MM.1S (cell line): ENCODE measurements at regions not wholly inside any gene's neighbourhood (a gene's known extent, or its start where the extent isn't known, plus 50 kb on each side); places are given as distances from the start of the nearest gene placed in this dataset.

Source experiments
- DNase-seq: peaks from one replicate; pipeline ENCODE4 v3.0.0-alpha.2; 2015
- H2AFZ ChIP-seq: fragments of 300-600 bp; sonication (generic); 2 replicates; pipeline ENCODE4 v1.6.0; 2016; ENCODE audit warnings: antibody characterized with exemption, low read length
- H3F3A ChIP-seq: fragments of 300-600 bp; sonication (generic); 2 replicates; pipeline ENCODE4 v1.6.1; 2016; ENCODE audit warnings: mild to moderate bottlenecking, antibody characterized with exemption, low read length, moderate library complexity, mixed read lengths; ENCODE audit not compliant: insufficient read depth
- H3K27ac ChIP-seq: fragments of 300-600 bp; sonication (generic); 2 replicates; pipeline ENCODE4 v1.5.1; 2016; ENCODE audit warnings: mild to moderate bottlenecking, low read length
- H3K27me3 ChIP-seq: fragments of 300-600 bp; sonication (generic); replicated peaks from 2 replicates; pipeline ENCODE4 v1.6.0; 2016; ENCODE audit warnings: low read length; ENCODE audit not compliant: insufficient read depth
- H3K36me3 ChIP-seq: fragments of 300-600 bp; sonication (generic); replicated peaks from 2 replicates; pipeline ENCODE4 v1.6.1; 2016; ENCODE audit warnings: mild to moderate bottlenecking, low read length, mixed read lengths; ENCODE audit not compliant: insufficient read depth
- H3K4me1 ChIP-seq: fragments of 300-600 bp; sonication (generic); 2 replicates; pipeline ENCODE4 v1.6.1; 2016; ENCODE audit warnings: low read length, mixed read lengths
- H3K4me2 ChIP-seq: fragments of 300-600 bp; sonication (generic); 2 replicates; pipeline ENCODE4 v1.6.0; 2016; ENCODE audit warnings: low read depth, low read length
- H3K4me3 ChIP-seq: fragments of 300-600 bp; sonication (generic); 2 replicates; pipeline ENCODE4 v1.5.1; 2016; ENCODE audit warnings: low read length, mixed read lengths
- H3K79me2 ChIP-seq: fragments of 300-600 bp; sonication (generic); 2 replicates; pipeline ENCODE4 v1.6.1; 2016; ENCODE audit warnings: mixed run types, low read length, mixed read lengths
- H3K9ac ChIP-seq: fragments of 300-600 bp; sonication (generic); 2 replicates; pipeline ENCODE4 v1.6.1; 2016; ENCODE audit warnings: low read length, mixed read lengths
- H3K9me2 ChIP-seq: fragments of 300-600 bp; sonication (generic); replicated peaks from 2 replicates; pipeline ENCODE4 v1.6.1; 2016; ENCODE audit warnings: mild to moderate bottlenecking, low read length, mixed read lengths; ENCODE audit not compliant: insufficient read depth
- H3K9me3 ChIP-seq: fragments of 300-600 bp; sonication (generic); replicated peaks from 2 replicates; pipeline ENCODE4 v1.6.1; 2016; ENCODE audit warnings: mild to moderate bottlenecking, low read length, mixed read lengths; ENCODE audit not compliant: insufficient read depth
- H4K20me1 ChIP-seq: fragments of 300-600 bp; sonication (generic); 2 replicates; pipeline ENCODE4 v1.6.1; 2016; ENCODE audit warnings: mild to moderate bottlenecking, low read length, moderate library complexity, mixed read lengths; ENCODE audit not compliant: insufficient read depth
- CTCF ChIP-seq: fragments of 300-600 bp; sonication (generic); IDR thresholded peaks from 2 replicates; pipeline ENCODE4 v1.5.1; 2016; ENCODE audit warnings: antibody characterized with exemption, low read length, mixed read lengths
- EZH2 ChIP-seq: fragments of 300-600 bp; sonication (generic); optimal IDR thresholded peaks from 2 replicates; pipeline ENCODE3; 2017; ENCODE audit warnings: low read depth, mild to moderate bottlenecking, antibody characterized with exemption, low read length, mixed read lengths
- EZH2phosphoT487 ChIP-seq: fragments of 300-600 bp; sonication (generic); IDR thresholded peaks from 2 replicates; pipeline ENCODE4 v1.6.1; 2018; ENCODE audit warnings: antibody characterized with exemption, low read length

GRCh38 chr9:94175669-94176068 lies 83.4 kb upstream of the ZNF169 start:
- no peak overlapping the region for H3K4me3 ChIP-seq
- no peak for DNase-seq
- no peak overlapping the region for H3K9ac ChIP-seq
- H3K27ac ChIP-seq, result no peak overlapping the region
- peaks cover 19% of the 10 kb centered on the region for H3F3A ChIP-seq
- H3K9me3 ChIP-seq, result no peaks in the 10 kb centered on the region
- TF ChIP-seq EZH2 (no peak), EZH2phosphoT487 (no peak), CTCF (no peak)
- H2AFZ ChIP-seq, result no peak overlapping the region
- H3K79me2 ChIP-seq, result peaks cover 72% of the 10 kb centered on the region
- no peak overlapping the region for H3K4me2 ChIP-seq
- H3K9me2 ChIP-seq, result no peaks in the 10 kb centered on the region
- H4K20me1 ChIP-seq, result peaks cover 57% of the 10 kb centered on the region
- 0 out of 2 replicates have a peak, but pooled peaks cover 3% of the 10 kb centered on the region for H3K4me1 ChIP-seq
- H3K36me3 ChIP-seq, result peaks cover 15% of the 10 kb centered on the region
- H3K27me3 ChIP-seq, result no peaks in the 10 kb centered on the region

- Histone ChIP-seq H3K4me1 (no peaks in the 10 kb centered on the region), H3K4me2 (no peak overlapping the region), H3K9me3 (no peaks in the 10 kb centered on the region), H3K9me2 (no peaks in the 10 kb centered on the region), H3K9ac (no peak overlapping the region), H3K27me3 (no peaks in the 10 kb centered on the region), H3K4me3 (no peak overlapping the region), H2AFZ (no peak overlapping the region), H3F3A (peaks cover 26% of the 10 kb centered on the region), H3K27ac (no peak overlapping the region), H3K79me2 (peaks cover 63% of the 10 kb centered on the region), H3K36me3 (peaks cover 15% of the 10 kb centered on the region), H4K20me1 (peaks cover 49% of the 10 kb centered on the region)
- no peak for TF ChIP-seq EZH2phosphoT487
- DNase-seq, result no peak
Measured at GRCh38 chr9:94176608-94177007, 82.5 kb upstream of the ZNF169 start.

- peaks cover 12% of the 10 kb centered on the region for H3K36me3 ChIP-seq
- H3K9me3 ChIP-seq, result no peaks in the 10 kb centered on the region
- no peak overlapping the region for H2AFZ ChIP-seq
- H4K20me1 ChIP-seq, result peaks cover 26% of the 10 kb centered on the region
- H3K27me3 ChIP-seq, result no peaks in the 10 kb centered on the region
- H3K4me1 ChIP-seq, result no peaks in the 10 kb centered on the region
- H3K4me3 ChIP-seq, result no peak overlapping the region
- H3K79me2 ChIP-seq, result peaks cover 40% of the 10 kb centered on the region
- peaks cover 32% of the 10 kb centered on the region for H3F3A ChIP-seq
- no peak overlapping the region for H3K9ac ChIP-seq
- H3K9me2 ChIP-seq, result no peaks in the 10 kb centered on the region
- H3K27ac ChIP-seq, result no peak overlapping the region
- DNase-seq, result no peak
- no peak for TF ChIP-seq CTCF
- no peak for TF ChIP-seq EZH2
- no peak for TF ChIP-seq EZH2phosphoT487
- H3K4me2 ChIP-seq, result no peak overlapping the region
Measured at GRCh38 chr9:94178927-94179326, 80.2 kb upstream of the ZNF169 start.

- Histone ChIP-seq H3K4me1 (no peaks in the 10 kb centered on the region), H3K9me2 (no peaks in the 10 kb centered on the region), H3K4me3 (no peak overlapping the region), H3K36me3 (peaks cover 8% of the 10 kb centered on the region), H3K27ac (no peak overlapping the region), H3F3A (peaks cover 30% of the 10 kb centered on the region), H3K79me2 (peaks cover 13% of the 10 kb centered on the region), H3K27me3 (no peaks in the 10 kb centered on the region), H3K4me2 (no peak overlapping the region), H2AFZ (no peak overlapping the region), H4K20me1 (peaks cover under 1% of the 10 kb centered on the region; the same call in 1 of the 2 replicates), H3K9me3 (no peaks in the 10 kb centered on the region), H3K9ac (no peak overlapping the region)
- TF ChIP-seq CTCF, result no peak
- no peak for TF ChIP-seq EZH2phosphoT487
- TF ChIP-seq EZH2, result no peak
- DNase-seq, result no peak
Measured at GRCh38 chr9:94181408-94182181, 77.5 kb upstream of the ZNF169 start.
